A673 (cell line): ENCODE measurements at regions not wholly inside any gene's neighbourhood (a gene's known extent, or its start where the extent isn't known, plus 50 kb on each side); places are given as distances from the start of the nearest gene placed in this dataset.

ENCODE experiments used
- BruUV-seq: library from RNA; stranded (reverse); fragments of 400-500 nt; replicated peaks from 2 replicates; lab custom pipeline; 2021; lab: Mats Ljungman, UMichigan
- CTCF ChIA-PET: fragments of 300-600 bp; sonication (Branson Sonifier 250); formaldehyde crosslinking; loops from one replicate; lab custom pipeline; 2022; ENCODE audit warnings: antibody characterized with exemption; lab: Charles Lee
- POLR2A ChIA-PET: fragments of 300-600 bp; sonication (Branson Sonifier 250); formaldehyde crosslinking; loops from one replicate; lab custom pipeline; 2022; ENCODE audit warnings: antibody characterized with exemption; ENCODE audit not compliant: low non-redundant PET; lab: Charles Lee
- DNase-seq: peaks from one replicate; pipeline ENCODE4 v3.0.0-alpha.2; 2015; ENCODE audit warnings: low spot score
- H3K27ac ChIP-seq: fragments of 200-600 bp; sonication (generic); 2 replicates; pipeline ENCODE4 v1.5.1; 2016; ENCODE audit warnings: mixed run types, low read depth, mild to moderate bottlenecking, mixed read lengths, antibody characterized with exemption, low read length; ENCODE audit not compliant: poor library complexity, severe bottlenecking
- H3K27me3 ChIP-seq: fragments of 200-600 bp; sonication (generic); replicated peaks from 2 replicates; pipeline ENCODE4 v1.6.1; 2017; ENCODE audit warnings: mixed run types, low read depth, mild to moderate bottlenecking, mixed read lengths, antibody characterized with exemption, low read length; ENCODE audit not compliant: insufficient read depth, poor library complexity
- H3K36me3 ChIP-seq: fragments of 200-600 bp; sonication (generic); 2 replicates; pipeline ENCODE4 v1.6.1; 2016; ENCODE audit warnings: mixed run types, mild to moderate bottlenecking, mixed read lengths, antibody characterized with exemption, low read length; ENCODE audit not compliant: insufficient read depth, poor library complexity, severe bottlenecking
- H3K4me1 ChIP-seq: fragments of 200-600 bp; sonication (generic); 2 replicates; pipeline ENCODE4 v1.6.1; 2017; ENCODE audit warnings: mixed run types, mild to moderate bottlenecking, mixed read lengths, antibody characterized with exemption, low read length; ENCODE audit not compliant: insufficient read depth, poor library complexity, severe bottlenecking
- H3K4me3 ChIP-seq: fragments of 200-600 bp; sonication (generic); 2 replicates; pipeline ENCODE4 v1.5.1; 2016; ENCODE audit warnings: low read depth, mixed run types, mild to moderate bottlenecking, mixed read lengths, low read length; ENCODE audit not compliant: poor library complexity, severe bottlenecking
- H3K9me3 ChIP-seq: fragments of 200-600 bp; sonication (generic); 2 replicates; pipeline ENCODE4 v1.6.1; 2016; ENCODE audit warnings: mixed run types, low read depth, mild to moderate bottlenecking, mixed read lengths, antibody characterized with exemption, low read length; ENCODE audit not compliant: poor library complexity, severe bottlenecking
- CTCF ChIP-seq: fragments of 300-800, 200-600 bp; sonication (generic); conservative IDR thresholded peaks from 2 replicates; pipeline ENCODE4 v1.5.1; 2017; ENCODE audit warnings: low read depth, mild to moderate bottlenecking, antibody characterized with exemption, low read length, moderate library complexity, mixed read lengths
- EZH2 ChIP-seq: fragments of 200-600 bp; sonication (generic); IDR thresholded peaks from 2 replicates; pipeline ENCODE4 v1.6.1; 2017; ENCODE audit warnings: borderline replicate concordance, low read depth, mild to moderate bottlenecking, mixed read lengths, antibody characterized with exemption, low read length; ENCODE audit not compliant: poor library complexity, severe bottlenecking
- intact Hi-C: fragments of 100-400 bp; cut with micrococcal nuclease; formaldehyde crosslinking; loops from one replicate; pipeline ENCODE4 v1.10.0; 2022; ENCODE audit not compliant: unreplicated experiment

- POLR2A ChIA-PET: no interaction called here
- intact Hi-C loops: no loop called here
- CTCF ChIA-PET: no interaction called here
- no peak overlapping the region for H3K27ac ChIP-seq
- H3K9me3 ChIP-seq: peaks cover 6% of the 10 kb centered on the region
- DNase-seq: peak; percentile 53
- BruUV-seq: no TSS peak
- no peaks in the 10 kb centered on the region for H3K27me3 ChIP-seq
- H3K36me3 ChIP-seq: no peaks in the 10 kb centered on the region
- H3K4me1 ChIP-seq: peaks cover 6% of the 10 kb centered on the region
- H3K4me3 ChIP-seq: no peak overlapping the region
- TF ChIP-seq CTCF (no peak), EZH2 (no peak)
Observed at GRCh38 chr4:29390921-29391320, 1329.2 kb upstream of the PCDH7 start.

GRCh38 chr4:29405116-29405515, 1315.1 kb upstream of the PCDH7 start:
- Histone ChIP-seq H3K9me3 (no peaks in the 10 kb centered on the region), H3K4me3 (no peak overlapping the region), H3K27ac (no peak overlapping the region), H3K27me3 (no peaks in the 10 kb centered on the region), H3K36me3 (no peaks in the 10 kb centered on the region), H3K4me1 (peaks cover 7% of the 10 kb centered on the region)
- DNase-seq: peak; percentile 52
- TF ChIP-seq CTCF (no peak), EZH2 (no peak)
- ChIA-PET POLR2A (no interaction called here), CTCF (no interaction called here)
- no TSS peak for BruUV-seq
- intact Hi-C loops: no loop called here

- H3K27ac ChIP-seq: no peak overlapping the region
- no peak for DNase-seq
- intact Hi-C loops: no loop called here
- ChIA-PET POLR2A (no interaction called here), CTCF (no interaction called here)
- no peaks in the 10 kb centered on the region for H3K36me3 ChIP-seq
- no peaks in the 10 kb centered on the region for H3K9me3 ChIP-seq
- TF ChIP-seq CTCF (no peak), EZH2 (no peak)
- no peaks in the 10 kb centered on the region for H3K4me1 ChIP-seq
- BruUV-seq: no TSS peak
- no peak overlapping the region for H3K4me3 ChIP-seq
- no peaks in the 10 kb centered on the region for H3K27me3 ChIP-seq
Observed at GRCh38 chr4:29415771-29416170, 1304.4 kb upstream of the PCDH7 start.
